AG04450 (cell line): ENCODE measurements at regions not wholly inside any gene's neighbourhood (a gene's known extent, or its start where the extent isn't known, plus 50 kb on each side); places are given as distances from the start of the nearest gene placed in this dataset.

ENCODE experiments used
- CTCF ChIA-PET: fragments of 300-600, 350-600 bp; formaldehyde crosslinking; extraction: SDS; loops from one replicate; lab custom pipeline; 2022; ENCODE audit warnings: antibody characterized with exemption, inconsistent platforms; lab: Charles Lee
- POLR2A ChIA-PET: fragments of 350-600 bp; formaldehyde crosslinking; extraction: SDS; loops from one replicate; lab custom pipeline; 2021; ENCODE audit warnings: antibody characterized with exemption, inconsistent platforms; lab: Yijun Ruan, JAX
- DNase-seq: peaks from one replicate; pipeline ENCODE4 v3.0.0-alpha.2; 2011; ENCODE audit warnings: low read depth, low spot score
- H3K27ac ChIP-seq: one replicate; pipeline ENCODE4 v1.5.1; 2012; ENCODE audit warnings: low read depth, low read length, control low read depth
- H3K27me3 ChIP-seq: one replicate; pipeline ENCODE4 v1.6.0; 2012; ENCODE audit warnings: low read length; ENCODE audit not compliant: control insufficient read depth, insufficient read depth
- H3K4me3 ChIP-seq: 2 replicates; pipeline ENCODE4 v1.5.1; 2011; ENCODE audit warnings: mild to moderate bottlenecking, low read depth, low read length, control low read depth
- H3K9me3 ChIP-seq: 2 replicates; pipeline ENCODE4 v1.5.1; 2012; ENCODE audit warnings: low read length; ENCODE audit not compliant: control insufficient read depth, insufficient read depth
- TF ChIP-seq, protein P1 (sequence below): IDR thresholded peaks from 2 replicates; pipeline ENCODE4 v1.5.1; 2011; ENCODE audit warnings: low read depth, low read length, control low read depth, inconsistent platforms

- H3K9me3 ChIP-seq, result peaks cover 9% of the 10 kb centered on the region
- no peak overlapping the region for H3K27ac ChIP-seq
- TF ChIP-seq, protein P1, sequence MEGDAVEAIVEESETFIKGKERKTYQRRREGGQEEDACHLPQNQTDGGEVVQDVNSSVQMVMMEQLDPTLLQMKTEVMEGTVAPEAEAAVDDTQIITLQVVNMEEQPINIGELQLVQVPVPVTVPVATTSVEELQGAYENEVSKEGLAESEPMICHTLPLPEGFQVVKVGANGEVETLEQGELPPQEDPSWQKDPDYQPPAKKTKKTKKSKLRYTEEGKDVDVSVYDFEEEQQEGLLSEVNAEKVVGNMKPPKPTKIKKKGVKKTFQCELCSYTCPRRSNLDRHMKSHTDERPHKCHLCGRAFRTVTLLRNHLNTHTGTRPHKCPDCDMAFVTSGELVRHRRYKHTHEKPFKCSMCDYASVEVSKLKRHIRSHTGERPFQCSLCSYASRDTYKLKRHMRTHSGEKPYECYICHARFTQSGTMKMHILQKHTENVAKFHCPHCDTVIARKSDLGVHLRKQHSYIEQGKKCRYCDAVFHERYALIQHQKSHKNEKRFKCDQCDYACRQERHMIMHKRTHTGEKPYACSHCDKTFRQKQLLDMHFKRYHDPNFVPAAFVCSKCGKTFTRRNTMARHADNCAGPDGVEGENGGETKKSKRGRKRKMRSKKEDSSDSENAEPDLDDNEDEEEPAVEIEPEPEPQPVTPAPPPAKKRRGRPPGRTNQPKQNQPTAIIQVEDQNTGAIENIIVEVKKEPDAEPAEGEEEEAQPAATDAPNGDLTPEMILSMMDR, result no peak
- ChIA-PET POLR2A (no interaction called here), CTCF (no interaction called here)
- no peak overlapping the region for H3K4me3 ChIP-seq
- no peaks in the 10 kb centered on the region for H3K27me3 ChIP-seq
- no peak for DNase-seq
These were observed 88.8 kb upstream of the HMHB1 start for GRCh38 chr5:143723159-143723558.

DNA sequence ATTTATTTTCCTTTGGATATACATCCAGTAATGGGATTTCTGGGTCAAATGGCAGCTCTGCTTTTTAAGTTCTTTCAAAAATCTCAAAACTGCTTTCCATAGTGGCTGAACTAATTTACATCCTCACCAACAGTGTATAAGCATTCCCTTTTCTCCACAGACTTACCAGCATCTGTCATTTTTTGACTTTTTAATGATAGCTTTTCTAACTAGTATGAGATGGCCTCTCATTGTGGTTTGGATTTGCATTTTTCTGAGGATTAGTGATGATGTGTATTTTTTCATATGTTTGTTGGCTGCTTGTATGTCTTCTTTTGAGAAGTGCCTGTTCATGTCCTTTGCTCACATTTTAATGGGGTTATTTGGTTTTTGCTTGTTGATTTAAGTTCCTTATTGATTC lies 90.0 kb upstream of the HMHB1 start:
- CTCF ChIA-PET, result no interaction called here
- Histone ChIP-seq H3K27me3 (no peaks in the 10 kb centered on the region), H3K9me3 (peaks cover 9% of the 10 kb centered on the region), H3K27ac (no peak overlapping the region), H3K4me3 (no peak overlapping the region)
- TF ChIP-seq, protein P1, result no peak
- POLR2A ChIA-PET, result no interaction called here
- DNase-seq, result no peak

DNA sequence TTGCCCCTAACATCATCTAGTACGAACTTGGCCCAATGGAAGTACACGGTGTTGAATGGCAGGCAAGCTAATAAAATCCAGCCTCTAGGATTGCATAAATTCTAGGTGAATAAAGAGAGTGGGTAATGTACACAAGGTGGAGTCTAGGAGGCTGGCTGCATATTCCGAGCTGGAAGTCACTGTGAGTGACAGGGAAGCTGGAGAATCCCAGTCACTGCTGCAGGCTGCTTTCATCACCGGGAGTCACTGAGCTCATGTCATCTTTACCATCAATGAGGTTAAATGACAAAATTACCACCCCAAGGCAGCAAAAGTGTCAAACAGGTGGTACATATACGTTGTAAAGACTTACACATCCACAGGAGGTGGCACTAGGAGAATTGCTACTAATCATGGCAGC lies 91.3 kb upstream of the HMHB1 start:
- no peaks in the 10 kb centered on the region for H3K27me3 ChIP-seq
- H3K4me3 ChIP-seq, result no peak overlapping the region
- H3K27ac ChIP-seq, result no peak overlapping the region
- H3K9me3 ChIP-seq, result no peaks in the 10 kb centered on the region; the same call in 1 of the 2 replicates
- CTCF ChIA-PET, result no interaction called here
- POLR2A ChIA-PET, result no interaction called here
- TF ChIP-seq, protein P1, result no peak
- DNase-seq, result no peak

- Histone ChIP-seq H3K4me3 (no peak overlapping the region), H3K27ac (no peak overlapping the region), H3K9me3 (no peaks in the 10 kb centered on the region), H3K27me3 (no peaks in the 10 kb centered on the region)
- POLR2A ChIA-PET, result no interaction called here
- CTCF ChIA-PET, result no interaction called here
- TF ChIP-seq, protein P1, result no peak
- no peak for DNase-seq
These were observed 94.6 kb upstream of the HMHB1 start for GRCh38 chr5:143717400-143717799.

- H3K4me3 ChIP-seq, result no peak overlapping the region
- POLR2A ChIA-PET, result no interaction called here
- CTCF ChIA-PET, result no interaction called here
- no peak for DNase-seq
- TF ChIP-seq, protein P1, result no peak
- no peaks in the 10 kb centered on the region for H3K9me3 ChIP-seq
- H3K27ac ChIP-seq, result no peak overlapping the region
- H3K27me3 ChIP-seq, result no peaks in the 10 kb centered on the region
These were observed 95.1 kb upstream of the HMHB1 start for GRCh38 chr5:143716881-143717280.
